H1 (cell line): ENCODE measurements at regions not wholly inside any gene's neighbourhood (a gene's known extent, or its start where the extent isn't known, plus 50 kb on each side); places are given as distances from the start of the nearest gene placed in this dataset.

ENCODE experiments used
- CTCF ChIA-PET: fragments of 300-600 bp; sonication (Branson Sonifier 250); formaldehyde crosslinking; loops from one replicate; lab custom pipeline; 2021; ENCODE audit not compliant: partially characterized antibody; lab: Charles Lee
- POLR2A ChIA-PET: fragments of 300-600 bp; sonication (Branson Sonifier 250); formaldehyde crosslinking; loops from one replicate; lab custom pipeline; 2021; ENCODE audit warnings: inconsistent platforms; ENCODE audit not compliant: partially characterized antibody; lab: Charles Lee
- DNase-seq, 2 experiments: peaks; one replicate each; pipeline versions ENCODE4 v3.0.0 to v3.0.0-alpha.2; 2010 to 2022; ENCODE audit warnings: low spot score in 2 of 2, low read depth in 1 of 2, mixed read lengths in 1 of 2
- FAIRE-seq: peaks from 2 replicates; lab custom pipeline; 2011; peaks lifted over from hg19 to GRCh38; lab: Jason Lieb, UNC
- H2AFZ ChIP-seq: 2 replicates; pipeline ENCODE4 v1.8.1; 2012; ENCODE audit warnings: low read length, inconsistent platforms
- H2AK5ac ChIP-seq: 2 replicates; pipeline ENCODE4 v1.6.1; 2013; ENCODE audit warnings: low read depth, low read length
- H2BK120ac ChIP-seq: replicated peaks from 2 replicates; pipeline ENCODE3; 2013; ENCODE audit warnings: low read depth, low read length, inconsistent platforms
- H2BK12ac ChIP-seq: 2 replicates; pipeline ENCODE4 v1.6.1; 2013; ENCODE audit warnings: low read depth, low read length
- H2BK15ac ChIP-seq: 2 replicates; pipeline ENCODE4 v1.6.1; 2013; ENCODE audit warnings: low read length
- H2BK20ac ChIP-seq: 2 replicates; pipeline ENCODE4 v1.6.1; 2013; ENCODE audit warnings: low read length
- H2BK5ac ChIP-seq: 2 replicates; pipeline ENCODE4 v1.6.1; 2013; ENCODE audit warnings: low read depth, low read length
- H3K14ac ChIP-seq: 2 replicates; pipeline ENCODE4 v1.6.1; 2013; ENCODE audit warnings: inconsistent platforms; ENCODE audit not compliant: insufficient read length
- H3K18ac ChIP-seq: 2 replicates; pipeline ENCODE4 v1.6.1; 2013; ENCODE audit warnings: low read length; ENCODE audit errors: extremely low read depth
- H3K23ac ChIP-seq: 2 replicates; pipeline ENCODE4 v1.6.1; 2013; ENCODE audit warnings: inconsistent platforms; ENCODE audit not compliant: insufficient read length
- H3K23me2 ChIP-seq: 2 replicates; pipeline ENCODE4 v1.6.1; 2013; ENCODE audit warnings: low read depth, low read length
- H3K27ac ChIP-seq: 2 replicates; pipeline ENCODE4 v1.6.1; 2011; ENCODE audit warnings: low read depth, low read length, inconsistent platforms
- H3K27me3 ChIP-seq, 4 experiments: replicated peaks in 1 of 4; 1 replicate in 1 of 4; 2 replicates in 3 of 4; pipeline versions ENCODE4 v1.6.1 to v1.8.1; 2011 to 2013; ENCODE audit warnings: low read length in 3 of 4, mild to moderate bottlenecking in 3 of 4, inconsistent platforms in 2 of 4, mixed read lengths in 2 of 4, moderate library complexity in 1 of 4; ENCODE audit not compliant: control insufficient read depth in 3 of 4, insufficient read depth in 3 of 4; ENCODE audit errors: extremely low read depth in 1 of 4
- H3K36me3 ChIP-seq, 4 experiments: 2 replicates each; pipeline versions ENCODE4 v1.6.1 to v1.8.1; 2011 to 2013; ENCODE audit warnings: mild to moderate bottlenecking in 4 of 4, low read length in 3 of 4, moderate library complexity in 2 of 4, control low read depth in 1 of 4, inconsistent platforms in 1 of 4; ENCODE audit not compliant: insufficient read depth in 4 of 4, control insufficient read depth in 2 of 4
- H3K4ac ChIP-seq: replicated peaks from 2 replicates; pipeline ENCODE3; 2013; ENCODE audit warnings: low read length, low read depth, mixed read lengths, inconsistent platforms; ENCODE audit not compliant: insufficient read length
- H3K4me1 ChIP-seq, 4 experiments: replicated peaks in 1 of 4; 1 replicate in 1 of 4; 2 replicates in 3 of 4; pipeline versions ENCODE4 v1.6.1 to v1.8.1; 2011 to 2013; ENCODE audit warnings: low read length in 3 of 4, inconsistent platforms in 2 of 4, mixed read lengths in 1 of 4; ENCODE audit not compliant: insufficient read depth in 4 of 4, control insufficient read depth in 3 of 4
- H3K4me2 ChIP-seq, 2 experiments: 2 replicates each; pipeline versions ENCODE4 v1.6.1 to v1.8.1; 2011 to 2013; ENCODE audit warnings: low read depth in 2 of 2, low read length in 2 of 2, control low read depth in 1 of 2, inconsistent platforms in 1 of 2, mild to moderate bottlenecking in 1 of 2; ENCODE audit not compliant: insufficient read depth in 1 of 2
- H3K4me3 ChIP-seq, 4 experiments: fragments of 200-600, 300-600 bp in 1 of 4; sonication (generic), shearing (Covaris generic), sonication (Bioruptor Twin) in 1 of 4; 2 replicates each; pipeline versions ENCODE4 v1.5.1 to v1.8.1; 2011 to 2016; ENCODE audit warnings: low read length in 4 of 4, low read depth in 3 of 4, control low read depth in 2 of 4, inconsistent platforms in 2 of 4, mild to moderate bottlenecking in 2 of 4, mixed read lengths in 1 of 4, moderate library complexity in 1 of 4; ENCODE audit not compliant: insufficient read depth in 2 of 4; ENCODE audit errors: extremely low read depth in 1 of 4
- H3K56ac ChIP-seq: replicated peaks from 2 replicates; pipeline ENCODE3; 2013; ENCODE audit warnings: low read depth, mild to moderate bottlenecking, mixed read lengths, low read length, inconsistent platforms; ENCODE audit not compliant: insufficient read length
- H3K79me1 ChIP-seq: 2 replicates; pipeline ENCODE4 v1.6.1; 2013; ENCODE audit warnings: low read depth, low read length, control low read depth
- H3K79me2 ChIP-seq, 2 experiments: 2 replicates each; pipeline versions ENCODE4 v1.6.1 to v1.8.1; 2012 to 2013; ENCODE audit warnings: low read length in 2 of 2, mild to moderate bottlenecking in 2 of 2, inconsistent platforms in 1 of 2; ENCODE audit not compliant: insufficient read depth in 2 of 2, control insufficient read depth in 1 of 2
- H3K9ac ChIP-seq, 4 experiments: replicated peaks in 1 of 4; 1 replicate in 1 of 4; 2 replicates in 3 of 4; pipeline versions ENCODE4 v1.6.1 to v1.8.1; 2011 to 2013; ENCODE audit warnings: low read depth in 3 of 4, low read length in 3 of 4, control low read depth in 2 of 4, mild to moderate bottlenecking in 2 of 4, moderate library complexity in 2 of 4, inconsistent platforms in 1 of 4; ENCODE audit errors: extremely low read depth in 1 of 4
- H3K9me3 ChIP-seq, 2 experiments: 2 replicates each; pipeline versions ENCODE4 v1.6.1 to v1.8.1; 2012 to 2013; ENCODE audit warnings: mild to moderate bottlenecking in 2 of 2, moderate library complexity in 2 of 2, control low read depth in 1 of 2, inconsistent platforms in 1 of 2, low read depth in 1 of 2, low read length in 1 of 2, mixed read lengths in 1 of 2; ENCODE audit not compliant: insufficient read depth in 2 of 2
- H4K20me1 ChIP-seq, 2 experiments: replicated peaks in 1 of 2; 2 replicates each; pipeline versions ENCODE3 to v1.8.1; 2011 to 2013; ENCODE audit warnings: inconsistent platforms in 2 of 2, low read length in 2 of 2, mild to moderate bottlenecking in 1 of 2; ENCODE audit not compliant: insufficient read depth in 2 of 2, control insufficient read depth in 1 of 2
- H4K5ac ChIP-seq: 2 replicates; pipeline ENCODE4 v1.6.1; 2013; ENCODE audit warnings: low read length, low read depth, mixed read lengths, inconsistent platforms; ENCODE audit not compliant: insufficient read length
- H4K8ac ChIP-seq: 2 replicates; pipeline ENCODE4 v1.8.0; 2013; ENCODE audit warnings: mild to moderate bottlenecking, moderate library complexity, low read length, inconsistent platforms; ENCODE audit not compliant: insufficient read depth; ENCODE audit errors: extremely low read depth
- H4K91ac ChIP-seq: replicated peaks from 2 replicates; pipeline ENCODE3; 2013; ENCODE audit warnings: low read length, mixed read lengths, inconsistent platforms; ENCODE audit not compliant: insufficient read length
- HDAC2 ChIP-seq, 2 experiments: fragments of 300-600 bp in 1 of 2; sonication (generic) in 1 of 2; IDR thresholded peaks; 2 replicates each; pipeline ENCODE4 v1.6.1; 2011 to 2012; ENCODE audit warnings: low read depth in 2 of 2, low read length in 2 of 2, mild to moderate bottlenecking in 2 of 2, moderate library complexity in 2 of 2, borderline replicate concordance in 1 of 2, inconsistent platforms in 1 of 2
- MAFK ChIP-seq: IDR thresholded peaks from 2 replicates; pipeline ENCODE4 v1.6.1; 2012; ENCODE audit warnings: low read depth, mild to moderate bottlenecking, improper control_type of control experiment, low read length
- POLR2A ChIP-seq, 2 experiments: IDR thresholded peaks; 1 replicate in 1 of 2; 2 replicates in 1 of 2; pipeline ENCODE4 v1.6.1; 2011; ENCODE audit warnings: low read depth in 2 of 2, low read length in 2 of 2, mild to moderate bottlenecking in 2 of 2; ENCODE audit errors: control extremely low read depth in 1 of 2
- RXRA ChIP-seq: IDR thresholded peaks from 2 replicates; pipeline ENCODE4 v1.6.1; 2011; ENCODE audit warnings: low read depth, mild to moderate bottlenecking, low read length, moderate library complexity; ENCODE audit not compliant: insufficient read depth
- SIX5 ChIP-seq: IDR thresholded peaks from 2 replicates; pipeline ENCODE4 v1.6.1; 2011; ENCODE audit warnings: mild to moderate bottlenecking, low read depth, low read length
- TAF7 ChIP-seq: optimal IDR thresholded peaks from 2 replicates; pipeline ENCODE3; 2011; ENCODE audit warnings: low read depth, mild to moderate bottlenecking, inconsistent platforms, low read length, moderate library complexity, borderline replicate concordance
- WGBS, 2 experiments: shearing (Covaris generic) in 1 of 2; methylation state at CpG; one replicate each; pipeline versions ENCODE4 v1.1.6 to v1.1.7; 2013 to 2015; ENCODE audit warnings: low lambda C conversion rate in 2 of 2, mixed read lengths in 2 of 2, inconsistent platforms in 1 of 2, low coverage in 1 of 2, missing lambda C conversion rate in 1 of 2; ENCODE audit not compliant: insufficient replicate concordance in 2 of 2, insufficient coverage in 1 of 2, insufficient read length in 1 of 2; ENCODE audit errors: extremely low coverage in 1 of 2, missing lambda C conversion rate in 1 of 2; 5-methylcytosine and 5-hydroxymethylcytosine counted together
- TF ChIP-seq, protein P1 (sequence below): IDR thresholded peaks from 2 replicates; pipeline ENCODE4 v1.6.1; 2011; ENCODE audit warnings: low read depth, mild to moderate bottlenecking, low read length; ENCODE audit not compliant: insufficient read depth

DNA sequence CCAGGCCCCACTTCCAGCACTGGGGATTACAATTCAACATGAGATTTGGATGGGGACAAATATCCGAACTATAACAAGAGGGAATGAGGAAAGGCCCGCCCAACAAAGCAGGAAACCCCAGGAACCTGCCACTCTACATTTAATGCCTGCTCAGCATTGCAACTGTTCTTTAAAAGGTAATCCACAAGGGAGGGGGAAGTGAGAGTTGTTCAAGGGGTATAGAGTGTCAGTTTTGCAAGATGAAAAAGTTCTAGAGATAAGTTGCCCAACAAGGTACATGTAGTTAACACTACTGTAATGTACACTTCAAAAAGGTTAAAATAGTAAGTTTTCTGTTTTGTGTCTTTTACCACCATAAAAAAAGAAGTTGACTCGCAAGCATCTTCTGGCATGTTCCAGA lies 137.6 kb downstream of the MBD2 start:
- H2BK120ac ChIP-seq: no peak overlapping the region
- no peak overlapping the region for H4K8ac ChIP-seq
- H3K27ac ChIP-seq: no peak overlapping the region
- no peaks in the 10 kb centered on the region for H3K27me3 ChIP-seq
- peaks cover 10 to 15% of the 10 kb centered on the region in 2 experiments; a peak in 3 of 4 replicates for H3K9me3 ChIP-seq
- H2BK15ac ChIP-seq: no peak overlapping the region
- ChIA-PET POLR2A (no interaction called here), CTCF (no interaction called here)
- no peaks in the 10 kb centered on the region; a peak in 1 of 8 replicates for H3K36me3 ChIP-seq
- H3K23me2 ChIP-seq: no peaks in the 10 kb centered on the region
- no peak overlapping the region for H2AK5ac ChIP-seq
- H3K4ac ChIP-seq: no peak overlapping the region
- H3K23ac ChIP-seq: no peak overlapping the region
- FAIRE-seq (no peak), DNase-seq (no peak)
- no peak overlapping the region for H4K91ac ChIP-seq
- no peak overlapping the region for H3K18ac ChIP-seq
- no peaks in the 10 kb centered on the region for H3K79me2 ChIP-seq
- no peak overlapping the region for H4K5ac ChIP-seq
- H3K4me1 ChIP-seq: peaks cover 0 to 3% (median 1%) of the 10 kb centered on the region in 4 experiments; a peak in 1 of 7 replicates
- no peak overlapping the region for H3K56ac ChIP-seq
- no peak overlapping the region for H2BK5ac ChIP-seq
- no peak overlapping the region for H3K4me3 ChIP-seq
- no peak overlapping the region for H3K9ac ChIP-seq
- H2BK12ac ChIP-seq: no peak overlapping the region
- no peak for TF ChIP-seq RXRA
- no peak for TF ChIP-seq SIX5
- TF ChIP-seq POLR2A (IDR thresholded peaks at IDR 0.05; ENCODE audit: control extremely low read depth in 1 of 2, low read depth in 2 of 2, low read length in 2 of 2): no peak
- TF ChIP-seq TAF7: no peak
- TF ChIP-seq, protein P1, sequence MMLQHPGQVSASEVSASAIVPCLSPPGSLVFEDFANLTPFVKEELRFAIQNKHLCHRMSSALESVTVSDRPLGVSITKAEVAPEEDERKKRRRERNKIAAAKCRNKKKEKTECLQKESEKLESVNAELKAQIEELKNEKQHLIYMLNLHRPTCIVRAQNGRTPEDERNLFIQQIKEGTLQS: no peak
- TF ChIP-seq MAFK: 0 out of 2 replicates have a peak, but pooled peaks have one; percentile 30
- TF ChIP-seq HDAC2 (IDR thresholded peaks at IDR 0.05; ENCODE audit: borderline replicate concordance in 1 of 2, low read depth in 2 of 2, low read length in 2 of 2): no peak
- no peak overlapping the region for H3K4me2 ChIP-seq
- H2BK20ac ChIP-seq: no peak overlapping the region
- H4K20me1 ChIP-seq: no peaks in the 10 kb centered on the region
- WGBS, 2 experiments: 83% methylated on average over 3 of the region's 3 CpGs; no CpG with 5 or more reads in 1 of the 2 experiments
- H2AFZ ChIP-seq: peak overlapping the region; percentile 26
- H3K14ac ChIP-seq: no peak overlapping the region
- no peaks in the 10 kb centered on the region for H3K79me1 ChIP-seq
